VCaP (cell line): ENCODE measurements at regions not wholly inside any gene's neighbourhood (a gene's known extent, or its start where the extent isn't known, plus 50 kb on each side); places are given as distances from the start of the nearest gene placed in this dataset.

ENCODE experiments used
- H3K27ac ChIP-seq: fragments of 450-650 bp; 2 replicates; pipeline ENCODE4 v1.5.1; 2017
- TF ChIP-seq, protein P1 (sequence below): fragments of 450-650 bp; conservative IDR thresholded peaks from 2 replicates; pipeline ENCODE4 v1.5.1; 2017; ENCODE audit warnings: mild to moderate bottlenecking, moderate library complexity

DNA sequence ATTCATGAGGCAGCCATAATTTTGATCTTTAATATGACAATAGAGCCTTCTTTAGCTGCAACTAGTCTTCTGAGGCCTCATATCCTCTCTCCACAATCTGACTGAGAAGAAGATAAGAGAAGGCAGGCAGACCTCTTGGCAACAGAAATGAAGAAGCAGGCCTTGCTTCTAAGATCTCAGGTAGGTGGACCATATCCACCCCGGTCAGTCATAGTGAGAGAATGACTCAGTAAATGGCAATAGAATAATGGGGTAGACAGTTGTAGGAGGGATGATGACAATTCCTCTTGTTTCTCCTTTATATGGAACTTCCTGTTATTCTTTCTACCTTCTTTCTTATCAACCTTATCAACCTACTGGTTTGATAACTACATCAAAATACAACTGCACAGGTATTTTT is 246.7 kb upstream of the G2E3 start:
- TF ChIP-seq, protein P1, sequence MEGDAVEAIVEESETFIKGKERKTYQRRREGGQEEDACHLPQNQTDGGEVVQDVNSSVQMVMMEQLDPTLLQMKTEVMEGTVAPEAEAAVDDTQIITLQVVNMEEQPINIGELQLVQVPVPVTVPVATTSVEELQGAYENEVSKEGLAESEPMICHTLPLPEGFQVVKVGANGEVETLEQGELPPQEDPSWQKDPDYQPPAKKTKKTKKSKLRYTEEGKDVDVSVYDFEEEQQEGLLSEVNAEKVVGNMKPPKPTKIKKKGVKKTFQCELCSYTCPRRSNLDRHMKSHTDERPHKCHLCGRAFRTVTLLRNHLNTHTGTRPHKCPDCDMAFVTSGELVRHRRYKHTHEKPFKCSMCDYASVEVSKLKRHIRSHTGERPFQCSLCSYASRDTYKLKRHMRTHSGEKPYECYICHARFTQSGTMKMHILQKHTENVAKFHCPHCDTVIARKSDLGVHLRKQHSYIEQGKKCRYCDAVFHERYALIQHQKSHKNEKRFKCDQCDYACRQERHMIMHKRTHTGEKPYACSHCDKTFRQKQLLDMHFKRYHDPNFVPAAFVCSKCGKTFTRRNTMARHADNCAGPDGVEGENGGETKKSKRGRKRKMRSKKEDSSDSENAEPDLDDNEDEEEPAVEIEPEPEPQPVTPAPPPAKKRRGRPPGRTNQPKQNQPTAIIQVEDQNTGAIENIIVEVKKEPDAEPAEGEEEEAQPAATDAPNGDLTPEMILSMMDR, result no peak
- H3K27ac ChIP-seq, result no peak overlapping the region

DNA sequence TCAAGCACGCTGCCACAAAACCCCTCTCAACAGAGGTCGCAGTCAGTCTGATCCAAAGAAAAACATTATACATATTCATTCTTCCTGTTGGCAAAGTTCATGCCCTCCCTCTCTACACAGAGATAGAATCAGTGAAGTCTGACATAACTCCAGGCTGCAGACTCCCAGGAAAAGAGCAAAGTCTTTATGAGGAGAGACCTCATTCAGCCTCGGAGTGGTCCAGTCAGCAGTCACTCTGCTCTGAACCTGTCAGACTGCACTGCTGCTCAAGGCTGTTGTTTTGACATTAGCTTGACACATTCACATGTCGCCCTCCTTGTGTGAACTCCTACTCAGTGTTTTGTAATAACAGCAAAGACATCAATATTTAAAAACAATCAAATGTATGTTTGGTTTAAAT is 241.2 kb upstream of the G2E3 start:
- H3K27ac ChIP-seq, result no peak overlapping the region
- TF ChIP-seq, protein P1, result no peak

DNA sequence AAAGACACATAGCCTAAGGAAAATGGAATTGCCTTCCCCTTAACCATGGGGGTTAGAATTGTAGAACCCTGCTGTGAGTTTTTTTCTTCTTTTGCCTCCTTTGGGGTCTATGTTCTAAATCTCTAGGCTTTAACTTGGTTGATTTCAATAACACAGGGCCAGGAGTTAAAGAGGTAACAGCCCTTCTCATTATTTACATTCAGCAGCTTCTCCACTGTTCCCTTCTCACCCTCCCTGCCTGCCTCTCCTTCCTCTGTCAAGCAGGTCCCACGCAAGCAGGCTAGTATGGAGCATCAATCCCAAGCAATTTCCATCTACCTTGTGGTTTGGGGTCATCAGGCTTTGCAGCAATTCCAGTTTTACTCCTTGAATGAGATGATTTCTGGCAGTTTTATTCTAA is 236.1 kb upstream of the G2E3 start:
- TF ChIP-seq, protein P1, result no peak
- no peak overlapping the region for H3K27ac ChIP-seq

GRCh38 chr14:30330033-30330432 is 228.9 kb upstream of the G2E3 start:
- TF ChIP-seq, protein P1, result no peak
- no peak overlapping the region for H3K27ac ChIP-seq

- TF ChIP-seq, protein P1, result peak; percentile 16; the same call in 1 of the 2 replicates
- H3K27ac ChIP-seq, result no peak overlapping the region
These were observed 228.5 kb upstream of the G2E3 start for GRCh38 chr14:30330445-30330844.

DNA sequence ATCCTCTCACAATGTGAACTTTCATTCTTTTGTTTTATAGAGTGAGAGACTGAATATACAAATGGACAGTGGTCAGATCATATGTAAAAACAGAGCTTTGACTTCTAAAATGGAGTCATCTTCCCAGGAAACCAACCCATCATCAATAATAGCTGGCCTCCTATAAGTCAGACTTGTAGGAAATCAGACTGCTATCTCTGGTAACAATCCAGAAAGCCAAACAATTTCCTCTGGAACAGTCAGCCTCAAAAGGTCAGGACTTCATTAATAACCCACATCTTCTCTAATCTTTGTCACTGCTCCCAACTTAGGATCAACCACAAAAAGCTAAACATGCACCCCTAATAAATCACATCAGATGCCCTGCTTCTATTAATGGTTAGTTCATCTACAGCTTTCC is 227.9 kb upstream of the G2E3 start:
- TF ChIP-seq, protein P1, result no peak
- no peak overlapping the region for H3K27ac ChIP-seq

- TF ChIP-seq, protein P1, result no peak
- no peak overlapping the region for H3K27ac ChIP-seq
These were observed 226.6 kb upstream of the G2E3 start for GRCh38 chr14:30332374-30332773.

DNA sequence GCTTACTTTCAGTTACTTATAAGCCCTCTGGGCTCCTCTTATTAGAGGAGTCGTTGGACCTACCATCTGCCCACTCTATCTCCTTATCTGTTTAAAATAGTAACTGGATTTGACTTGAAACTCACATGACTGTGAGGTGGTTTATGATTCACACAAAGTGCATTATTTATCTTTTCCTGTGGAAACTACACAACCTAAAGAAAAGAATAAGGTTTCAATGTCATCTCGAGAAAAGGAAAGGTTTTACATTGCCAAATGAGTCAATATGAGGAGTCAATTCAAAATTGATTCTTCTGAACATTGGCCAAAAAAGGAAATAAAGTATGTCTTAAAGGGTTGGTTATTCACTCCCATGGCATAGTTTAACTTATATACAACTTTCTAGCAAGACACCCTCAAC is 225.0 kb upstream of the G2E3 start:
- TF ChIP-seq, protein P1, result no peak

More for the DNA sequence above, 225.0 kb upstream of the G2E3 start:
- H3K27ac ChIP-seq, result no peak overlapping the region
